HG03064 (cell line): ENCODE measurements at regions not wholly inside any gene's neighbourhood (a gene's known extent, or its start where the extent isn't known, plus 50 kb on each side); places are given as distances from the start of the nearest gene placed in this dataset.

Experiments used
- ATAC-seq: cut with Tn5 transposase; IDR thresholded peaks from one replicate; pipeline ENCODE4 v1.9.1; 2021; ENCODE audit warnings: low read depth; ENCODE audit not compliant: unreplicated experiment

GRCh38 chr5:165504674-165505073 lies 1999.3 kb downstream of the MAT2B start:
- no peak for ATAC-seq

DNA sequence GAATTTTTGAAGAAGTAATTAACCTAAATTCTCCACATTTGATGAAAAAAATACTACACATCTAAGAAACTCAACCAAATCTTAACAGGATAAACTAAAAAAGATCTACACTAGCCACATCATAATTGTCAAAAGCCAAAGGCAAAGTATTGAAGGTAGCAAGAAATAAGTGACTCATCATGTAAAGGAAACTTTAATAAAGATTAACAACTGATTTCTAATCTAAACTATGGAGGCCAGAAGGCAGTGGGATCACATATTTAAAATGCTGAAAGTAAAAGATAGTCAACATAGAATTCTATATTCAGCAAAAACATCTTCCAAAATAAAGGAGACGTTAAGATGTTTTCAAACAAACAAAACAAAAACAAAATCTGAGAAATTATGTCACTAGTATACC lies 2002.9 kb downstream of the MAT2B start:
- no peak for ATAC-seq

DNA sequence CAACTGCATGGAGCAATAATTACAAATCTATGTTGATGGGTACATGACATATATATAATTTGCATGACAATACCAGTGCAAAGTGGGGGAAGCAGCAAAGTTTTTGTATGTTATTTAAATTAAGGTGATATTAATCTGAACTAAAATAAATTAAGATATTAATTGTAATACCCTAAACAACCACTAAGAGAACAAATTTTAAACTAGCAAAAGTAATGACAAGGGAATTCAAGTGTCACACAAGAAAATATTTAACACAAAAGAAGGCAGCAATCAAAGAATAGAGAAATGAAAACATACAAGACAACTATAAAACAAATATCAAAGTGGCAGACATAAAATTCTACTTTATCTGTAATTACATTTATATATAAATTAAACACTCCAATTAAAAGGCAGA lies 2003.4 kb downstream of the MAT2B start:
- ATAC-seq, result no peak

GRCh38 chr5:165521816-165522610 lies 2016.6 kb downstream of the MAT2B start:
- no peak for ATAC-seq

GRCh38 chr5:165525271-165525670 lies 2019.9 kb downstream of the MAT2B start:
- no peak for ATAC-seq

DNA sequence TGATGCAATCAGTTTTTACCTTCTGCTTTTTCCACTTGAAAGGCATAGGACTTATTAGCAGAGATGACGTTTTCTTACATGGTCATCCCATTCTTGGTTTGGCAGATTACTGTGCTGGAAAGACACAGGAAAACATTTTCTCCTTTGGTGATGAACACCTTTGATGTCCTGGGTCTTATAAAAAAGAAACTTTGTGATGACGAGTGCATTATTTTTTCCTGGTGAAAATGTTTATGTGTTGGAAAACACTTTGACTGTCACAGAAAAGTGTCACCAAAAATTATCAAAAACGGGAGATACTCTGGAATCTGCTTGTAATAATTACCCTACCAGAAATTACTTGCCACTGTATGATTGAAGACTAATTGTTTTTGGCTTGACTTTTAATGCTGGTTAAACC lies 2020.9 kb downstream of the MAT2B start:
- no peak for ATAC-seq

DNA sequence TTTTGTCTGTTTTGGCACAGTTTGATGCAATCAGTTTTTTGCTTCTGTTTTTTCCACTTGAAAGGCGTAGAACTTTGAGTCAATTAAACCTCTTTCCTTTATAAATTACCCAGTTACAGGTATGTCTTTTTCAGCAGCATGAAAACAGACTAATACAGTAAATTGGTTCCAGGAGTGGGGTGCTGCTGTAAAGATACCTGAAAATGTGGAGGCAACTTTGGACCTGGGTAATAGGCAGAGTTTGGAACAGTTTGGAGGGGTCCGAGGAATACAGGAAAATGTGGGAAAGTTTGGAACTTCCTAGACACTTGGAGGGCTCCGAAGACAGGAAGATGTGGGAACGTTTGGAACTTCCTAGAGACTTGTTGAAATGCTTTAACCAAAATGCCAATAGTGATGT lies 2022.2 kb downstream of the MAT2B start:
- no peak for ATAC-seq

DNA sequence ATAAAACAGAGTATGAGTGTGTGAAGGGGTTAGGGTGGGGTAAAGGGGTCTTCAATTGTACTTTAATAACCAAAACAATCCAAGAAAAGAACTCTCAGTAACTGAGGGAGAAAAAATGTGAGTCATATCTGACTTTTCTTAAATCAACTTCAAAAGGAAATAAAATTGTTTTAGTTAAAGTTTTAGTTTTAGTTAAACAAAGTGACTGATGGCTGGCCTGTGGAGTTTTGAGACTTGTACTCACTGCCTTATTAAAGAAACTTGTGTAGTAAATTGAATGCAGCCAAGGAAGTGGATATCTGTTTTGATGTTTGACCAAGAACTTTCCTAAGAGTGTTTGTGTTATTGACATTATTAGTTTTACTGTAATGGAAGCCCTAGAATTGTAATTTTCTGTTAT lies 2032.6 kb downstream of the MAT2B start:
- no peak for ATAC-seq

GRCh38 chr5:165559645-165560044 lies 2054.2 kb downstream of the MAT2B start:
- ATAC-seq, result no peak

GRCh38 chr5:165560648-165561047 lies 2055.2 kb downstream of the MAT2B start:
- no peak for ATAC-seq

- no peak for ATAC-seq
Observed at GRCh38 chr5:165565911-165566310, 2060.5 kb downstream of the MAT2B start.

GRCh38 chr5:165569551-165569950 lies 2064.1 kb downstream of the MAT2B start:
- ATAC-seq, result no peak

DNA sequence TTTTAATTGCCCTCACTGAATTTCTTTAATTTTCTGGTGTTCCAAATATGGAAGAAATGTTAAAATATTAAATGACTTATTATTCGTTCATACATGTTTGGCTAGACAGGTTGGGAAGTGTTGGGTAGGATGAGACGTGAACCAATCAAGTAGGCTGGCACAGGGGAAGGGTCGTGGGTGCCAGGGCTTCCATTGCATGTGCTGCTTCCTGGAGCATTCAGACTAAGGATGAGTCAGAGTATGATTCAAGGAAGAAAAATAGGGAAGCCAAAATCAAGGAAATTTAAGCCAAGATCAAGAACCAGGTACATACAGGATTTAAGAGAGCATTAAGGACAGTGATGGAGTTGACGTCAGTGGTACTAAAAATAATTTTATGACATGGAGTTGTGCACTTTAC lies 2068.0 kb downstream of the MAT2B start:
- ATAC-seq, result no peak

GRCh38 chr5:165574100-165574499 lies 2068.7 kb downstream of the MAT2B start:
- no peak for ATAC-seq

DNA sequence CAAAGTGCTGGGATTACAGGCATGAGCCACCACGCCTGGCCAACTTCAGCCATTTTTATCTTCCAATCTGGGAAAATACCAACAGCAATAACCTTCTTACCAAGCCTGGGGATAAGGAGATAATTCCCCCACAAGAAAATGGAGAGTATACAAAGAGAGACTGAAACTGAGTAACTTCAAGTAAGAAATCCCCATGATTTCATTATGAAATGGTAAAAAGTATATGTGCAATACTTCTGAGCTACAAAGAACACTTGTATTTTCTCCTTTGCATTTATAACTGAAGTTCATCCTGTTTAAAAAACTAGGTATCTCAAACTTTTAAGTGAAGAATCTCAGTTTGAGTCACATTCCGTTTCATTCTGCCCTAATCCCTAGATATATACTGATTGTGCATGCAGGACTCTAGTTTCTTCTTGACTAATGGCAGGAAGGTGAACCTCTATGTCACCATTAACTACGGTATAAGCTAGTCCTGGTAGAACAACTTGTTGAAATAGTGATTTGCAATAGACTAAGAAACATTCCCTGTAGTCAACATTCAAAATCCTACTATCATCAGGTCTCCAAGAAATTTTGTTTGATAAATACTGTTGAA lies 2071.4 kb downstream of the MAT2B start:
- no peak for ATAC-seq

GRCh38 chr5:165579911-165580310 lies 2074.5 kb downstream of the MAT2B start:
- ATAC-seq, result no peak

DNA sequence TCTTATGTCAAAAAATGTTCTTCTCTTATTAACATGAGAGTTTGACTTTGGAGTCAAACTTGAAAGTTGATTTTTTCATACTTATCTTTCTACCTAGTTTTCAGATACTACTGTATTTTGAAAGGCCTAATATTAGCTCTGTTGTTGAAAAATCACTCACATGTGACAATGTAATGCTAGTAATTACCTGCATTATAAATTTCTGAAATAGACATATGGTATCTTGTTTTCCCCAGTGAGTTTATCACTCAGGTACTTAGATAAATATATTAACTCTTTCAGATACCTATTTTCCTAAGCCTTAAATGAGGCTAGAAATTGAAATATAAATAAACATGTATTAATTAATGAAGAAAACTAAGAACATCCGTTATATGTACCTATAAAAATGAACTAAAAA lies 2089.3 kb downstream of the MAT2B start:
- no peak for ATAC-seq

GRCh38 chr5:165602529-165602928 lies 2097.1 kb downstream of the MAT2B start:
- ATAC-seq, result no peak

DNA sequence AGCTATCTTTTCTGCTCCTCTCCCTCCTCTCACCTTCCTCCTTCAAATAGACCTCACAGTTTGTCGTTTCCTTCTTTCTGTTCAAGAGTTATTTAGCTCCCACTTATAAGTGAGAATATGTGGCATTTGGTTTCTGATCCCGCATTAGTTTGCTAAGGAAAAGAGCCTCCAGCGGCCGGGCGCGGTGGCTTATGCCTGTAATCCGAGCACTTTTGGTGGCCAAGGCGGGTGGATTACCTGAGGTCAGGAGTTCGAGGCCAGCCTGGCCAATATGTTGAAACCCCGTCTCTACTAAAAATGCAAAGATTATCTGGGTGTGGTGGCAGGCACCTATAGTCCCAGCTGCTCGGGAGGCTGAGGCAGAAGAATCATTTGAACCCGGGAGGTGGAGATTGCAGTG lies 2101.6 kb downstream of the MAT2B start:
- no peak for ATAC-seq

- ATAC-seq, result no peak
Observed at GRCh38 chr5:165609871-165610270, 2104.5 kb downstream of the MAT2B start.

GRCh38 chr5:165616490-165617405 lies 2111.3 kb downstream of the MAT2B start:
- ATAC-seq, result no peak
